GM19452 (cell line): ENCODE measurements at regions not wholly inside any gene's neighbourhood (a gene's known extent, or its start where the extent isn't known, plus 50 kb on each side); places are given as distances from the start of the nearest gene placed in this dataset.

Source experiments
- ATAC-seq: cut with Tn5 transposase; IDR thresholded peaks from one replicate; pipeline ENCODE4 v1.9.1; 2021; ENCODE audit not compliant: unreplicated experiment

DNA sequence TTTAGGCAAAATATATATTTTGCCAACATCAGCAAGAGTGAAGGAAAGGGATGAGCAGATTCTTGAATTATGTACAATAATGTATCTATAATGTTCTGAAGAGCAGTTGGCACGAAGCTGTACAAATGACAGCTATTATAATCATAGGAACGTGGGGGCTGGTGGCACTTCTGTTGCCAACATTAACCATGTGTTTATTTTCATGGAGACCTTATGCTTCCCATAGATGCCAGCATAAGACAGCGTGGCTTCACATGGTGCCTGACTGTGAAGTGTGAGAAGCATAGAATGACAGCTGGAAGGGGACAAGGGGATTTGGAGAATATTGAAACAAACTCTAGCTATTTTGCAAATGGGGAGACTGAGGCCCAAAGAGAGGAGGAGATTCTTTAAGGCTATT is 52.6 kb upstream of the ATP10B start:
- no peak for ATAC-seq

DNA sequence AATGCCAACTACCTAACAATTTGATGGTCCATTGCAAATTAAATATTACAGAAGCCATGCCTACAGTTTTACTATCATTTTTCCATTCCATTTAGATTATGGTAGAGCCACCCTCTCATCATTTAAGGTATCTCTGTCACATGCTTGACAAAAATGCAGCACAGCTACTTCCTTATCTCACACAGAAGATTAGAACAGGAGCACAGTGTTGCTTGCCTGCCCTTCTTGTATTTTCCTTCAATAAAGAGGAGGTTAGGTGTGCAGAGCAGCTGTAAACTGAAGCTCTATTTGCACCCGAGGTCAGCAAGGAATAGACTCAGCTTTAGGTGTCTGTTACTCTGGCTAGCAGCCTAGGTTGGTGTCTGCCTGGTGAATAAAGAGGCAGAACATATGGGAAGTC is 51.5 kb upstream of the ATP10B start:
- ATAC-seq: no peak

DNA sequence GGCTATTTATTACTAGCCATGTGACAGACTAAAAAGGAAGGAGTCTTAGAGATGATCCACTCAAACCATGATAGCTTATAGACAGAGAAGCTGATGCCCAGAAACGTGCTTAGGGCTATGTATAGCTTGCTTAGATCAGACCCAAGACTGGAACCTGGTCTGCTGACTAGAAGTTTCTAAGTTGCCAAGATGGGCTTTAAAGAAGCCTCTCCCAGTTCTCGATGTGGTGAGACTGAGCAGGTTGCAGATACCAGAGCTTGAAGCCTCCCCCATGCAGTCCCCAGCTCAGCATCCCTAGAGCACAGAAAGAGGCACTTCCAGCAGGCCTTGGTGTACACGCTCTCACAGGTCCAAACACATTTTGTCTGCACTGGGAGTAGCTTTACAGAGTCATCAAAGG is 51.1 kb upstream of the ATP10B start:
- ATAC-seq: no peak
